ENCODE measurements at regions not wholly inside any gene's neighbourhood (a gene's known extent, or its start where the extent isn't known, plus 50 kb on each side); places are given as distances from the start of the nearest gene placed in this dataset.
A peak's percentile ranks its signal among the peaks of the same experiment; 100 is the strongest.

- Histone ChIP-seq H3K79me1 (ENCODE audit: low read length) (peaks cover 3% of the 10 kb centered on the region), H3K36me3 (ENCODE audit: control insufficient read depth in 1 of 2, insufficient read depth in 2 of 2, low read length in 2 of 2) (peaks cover 2% of the 10 kb centered on the region in 2 experiments), H3K18ac (ENCODE audit: low read length) (no peak overlapping the region), H2BK12ac (ENCODE audit: low read length) (no peak overlapping the region), H3K4me1 (ENCODE audit: control insufficient read depth in 1 of 2, insufficient read depth in 2 of 2, low read length in 2 of 2) (peaks cover 3 to 7% of the 10 kb centered on the region in 2 experiments), H2AK5ac (ENCODE audit: low read length) (no peak overlapping the region), H3K4me2 (ENCODE audit: low read length) (no peak overlapping the region), H4K12ac (ENCODE audit: low read depth, low read length) (no peak overlapping the region), H3K23ac (ENCODE audit: low read length) (no peak overlapping the region), H4K8ac (ENCODE audit: low read depth, low read length) (no peak overlapping the region), H3K14ac (ENCODE audit: low read length) (no peak overlapping the region), H3K4ac (ENCODE audit: low read depth, low read length) (no peak overlapping the region), H3K4me3 (ENCODE audit: low read depth, low read length) (no peak overlapping the region), H3K9ac (ENCODE audit: low read length) (no peak overlapping the region), H3K9me3 (ENCODE audit: insufficient read depth, low read depth, low read length) (peaks cover 2% of the 10 kb centered on the region), H3K27me3 (ENCODE audit: insufficient read depth, low read length) (no peaks in the 10 kb centered on the region), H2BK5ac (ENCODE audit: low read depth, low read length, poor library complexity) (no peak overlapping the region), H4K91ac (ENCODE audit: low read depth, low read length) (no peak overlapping the region), H3K27ac (ENCODE audit: low read depth, low read length) (peak overlapping the region; percentile 33), H2AFZ (ENCODE audit: insufficient read depth, low read length, poor library complexity) (no peak overlapping the region), H2BK120ac (ENCODE audit: insufficient read depth, low read length, poor library complexity) (no peak overlapping the region), H3K79me2 (ENCODE audit: control insufficient read depth, insufficient read depth, low read length, poor library complexity) (no peaks in the 10 kb centered on the region)
- DNase-seq, result peak in 1 of 2 donors; percentile 59
- no CpG with 5 or more reads among the region's 1 CpG for WGBS (ENCODE audit: extremely low coverage, insufficient coverage, insufficient read length)
Observed at GRCh38 chr1:18429654-18430053, 51.1 kb upstream of the KLHDC7A start.
